AG10803 (cell line): ENCODE measurements at regions not wholly inside any gene's neighbourhood (a gene's known extent, or its start where the extent isn't known, plus 50 kb on each side); places are given as distances from the start of the nearest gene placed in this dataset.

ENCODE experiments used
- DNase-seq: peaks from one replicate; pipeline ENCODE4 v3.0.0; 2010; ENCODE audit warnings: low read depth
- H3K4me3 ChIP-seq: 2 replicates; pipeline ENCODE4 v1.5.1; 2011; ENCODE audit warnings: mild to moderate bottlenecking, low read length, control low read depth
- TF ChIP-seq, protein P1 (sequence below): conservative IDR thresholded peaks from 2 replicates; pipeline ENCODE4 v1.5.1; 2011; ENCODE audit warnings: mild to moderate bottlenecking, low read length, control low read depth, inconsistent platforms

DNA sequence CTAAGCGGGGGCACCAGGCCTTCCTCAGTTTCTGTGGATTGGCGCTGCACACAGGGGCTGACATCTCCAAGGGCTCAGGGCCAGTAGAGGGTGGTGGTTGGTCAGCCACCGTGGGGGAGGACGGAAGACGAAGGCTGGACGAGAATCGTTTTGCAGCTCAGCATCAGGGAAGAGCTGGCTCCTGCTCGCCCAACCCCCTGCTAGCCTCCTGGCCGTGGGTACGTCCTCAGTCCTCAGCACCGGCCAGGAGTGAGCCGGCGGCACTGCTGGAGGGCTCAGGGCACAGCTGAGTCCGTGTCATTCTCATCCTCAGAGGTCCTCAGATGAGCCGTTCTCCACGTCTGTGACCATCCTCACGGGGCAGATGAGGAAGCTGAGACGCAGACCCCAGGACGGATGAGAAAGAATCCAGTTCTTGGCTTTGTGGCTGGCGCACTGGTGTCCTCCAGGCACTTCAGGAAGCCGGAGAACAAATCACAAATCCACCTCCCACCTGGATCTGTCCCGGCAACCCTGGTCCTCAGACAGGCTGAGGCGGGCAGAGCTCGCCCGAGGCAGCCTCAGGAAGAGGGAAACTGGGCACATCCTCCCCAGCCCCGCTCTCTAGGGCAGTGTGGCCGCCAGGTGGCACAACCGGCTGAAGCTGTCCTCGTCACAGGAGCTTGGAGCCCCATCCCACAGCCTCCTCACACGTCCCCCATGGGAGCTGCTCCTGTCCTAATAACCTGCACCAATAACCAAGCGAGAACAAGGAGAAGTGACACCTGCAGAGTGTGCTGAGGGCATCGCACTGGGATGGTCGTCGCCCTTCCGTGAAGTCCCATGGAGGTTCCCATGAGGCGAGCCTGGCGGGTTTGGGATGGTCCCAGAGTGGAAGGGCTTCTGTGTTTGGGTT is 393.7 kb downstream of the BRD1 start:
- H3K4me3 ChIP-seq: no peak overlapping the region
- no peak for DNase-seq
- TF ChIP-seq, protein P1, sequence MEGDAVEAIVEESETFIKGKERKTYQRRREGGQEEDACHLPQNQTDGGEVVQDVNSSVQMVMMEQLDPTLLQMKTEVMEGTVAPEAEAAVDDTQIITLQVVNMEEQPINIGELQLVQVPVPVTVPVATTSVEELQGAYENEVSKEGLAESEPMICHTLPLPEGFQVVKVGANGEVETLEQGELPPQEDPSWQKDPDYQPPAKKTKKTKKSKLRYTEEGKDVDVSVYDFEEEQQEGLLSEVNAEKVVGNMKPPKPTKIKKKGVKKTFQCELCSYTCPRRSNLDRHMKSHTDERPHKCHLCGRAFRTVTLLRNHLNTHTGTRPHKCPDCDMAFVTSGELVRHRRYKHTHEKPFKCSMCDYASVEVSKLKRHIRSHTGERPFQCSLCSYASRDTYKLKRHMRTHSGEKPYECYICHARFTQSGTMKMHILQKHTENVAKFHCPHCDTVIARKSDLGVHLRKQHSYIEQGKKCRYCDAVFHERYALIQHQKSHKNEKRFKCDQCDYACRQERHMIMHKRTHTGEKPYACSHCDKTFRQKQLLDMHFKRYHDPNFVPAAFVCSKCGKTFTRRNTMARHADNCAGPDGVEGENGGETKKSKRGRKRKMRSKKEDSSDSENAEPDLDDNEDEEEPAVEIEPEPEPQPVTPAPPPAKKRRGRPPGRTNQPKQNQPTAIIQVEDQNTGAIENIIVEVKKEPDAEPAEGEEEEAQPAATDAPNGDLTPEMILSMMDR: no peak

GRCh38 chr22:49432897-49433443 is 394.7 kb downstream of the BRD1 start:
- TF ChIP-seq, protein P1: no peak
- H3K4me3 ChIP-seq: no peak overlapping the region
- DNase-seq: no peak

DNA sequence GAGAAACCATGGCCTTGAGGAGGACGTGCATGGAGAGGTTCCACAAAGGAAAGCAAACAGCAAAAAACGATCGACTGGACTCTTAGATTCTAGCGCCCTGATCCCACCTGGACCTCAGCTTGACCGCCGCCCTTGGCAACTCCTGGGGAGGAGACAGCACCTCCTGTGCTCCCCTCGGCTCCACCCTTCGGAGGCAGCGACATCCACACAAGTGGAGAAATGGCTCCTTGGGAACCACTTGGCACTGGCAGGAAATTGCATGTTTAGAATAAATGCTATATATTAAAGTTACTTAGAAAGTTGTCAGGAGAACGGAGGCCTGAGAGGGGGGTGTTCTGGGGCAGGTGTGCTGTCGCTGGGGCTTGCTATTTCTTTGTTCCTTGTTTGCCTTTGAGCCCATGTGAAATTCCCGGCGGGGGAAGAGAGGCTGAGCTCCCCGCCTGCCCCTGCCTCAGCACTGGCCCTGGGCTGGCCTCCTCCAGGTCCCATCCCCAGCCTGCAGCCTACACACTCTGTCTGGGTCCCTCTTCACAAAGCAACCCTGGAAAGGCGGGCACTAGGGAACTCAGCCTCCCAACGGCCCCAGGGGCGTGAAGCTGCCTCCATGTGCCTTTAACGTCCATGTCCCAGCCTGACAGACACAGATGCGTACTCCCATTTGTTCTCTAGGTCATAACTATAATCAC is 395.3 kb downstream of the BRD1 start:
- TF ChIP-seq, protein P1: no peak
- no peak for DNase-seq
- no peak overlapping the region for H3K4me3 ChIP-seq

DNA sequence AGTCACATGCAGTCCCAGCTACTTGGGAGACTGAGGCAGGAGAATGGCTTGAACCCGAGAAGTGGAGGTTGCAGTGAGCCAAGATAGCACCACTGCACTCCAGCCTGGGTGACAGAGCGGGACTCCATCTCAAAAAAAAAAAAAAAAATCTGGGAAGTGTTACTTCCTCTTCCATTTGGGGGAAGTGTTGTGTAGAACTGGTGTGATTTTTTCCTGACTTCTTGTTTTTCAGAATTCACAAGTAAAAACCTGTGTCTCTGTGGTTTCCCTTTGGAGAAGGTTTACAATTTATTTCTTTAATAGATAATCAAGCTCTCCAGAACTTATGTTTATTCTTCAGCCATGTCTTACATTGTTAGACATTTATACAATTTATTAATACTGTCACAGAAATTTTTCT is 396.1 kb downstream of the BRD1 start:
- H3K4me3 ChIP-seq: no peak overlapping the region
- TF ChIP-seq, protein P1: no peak
- no peak for DNase-seq

DNA sequence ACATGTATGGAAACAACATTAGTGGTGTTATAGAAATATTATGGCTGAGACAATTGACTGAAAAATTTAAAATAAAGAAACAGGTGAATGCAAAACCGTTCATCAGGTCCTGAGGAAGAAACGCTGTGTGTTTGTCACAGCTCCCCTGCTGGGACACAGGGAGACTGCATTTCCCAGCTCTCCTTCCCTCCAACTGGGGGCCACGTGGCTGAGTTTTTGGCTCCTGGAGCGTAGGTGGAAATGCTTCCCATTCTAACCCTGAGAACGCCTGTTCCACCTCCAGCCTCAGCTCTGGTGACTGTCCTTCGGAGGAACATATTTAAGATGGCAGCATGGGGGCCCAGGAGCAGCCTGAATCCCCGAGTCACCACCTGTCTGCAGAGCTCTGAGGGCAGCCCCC is 398.6 kb downstream of the BRD1 start:
- no peak for DNase-seq
- TF ChIP-seq, protein P1: no peak
- H3K4me3 ChIP-seq: no peak overlapping the region

GRCh38 chr22:49427941-49428340 is 399.7 kb downstream of the BRD1 start:
- H3K4me3 ChIP-seq: no peak overlapping the region
- TF ChIP-seq, protein P1: no peak
- DNase-seq: no peak

GRCh38 chr22:49427341-49427740 is 400.3 kb downstream of the BRD1 start:
- H3K4me3 ChIP-seq: no peak overlapping the region
- no peak for DNase-seq
- TF ChIP-seq, protein P1: no peak
